GM12864 (cell line): ENCODE measurements at regions not wholly inside any gene's neighbourhood (a gene's known extent, or its start where the extent isn't known, plus 50 kb on each side); places are given as distances from the start of the nearest gene placed in this dataset.

Source experiments
- DNase-seq: peaks from one replicate; pipeline ENCODE4 v3.0.0-alpha.2; 2011; ENCODE audit warnings: low read depth
- H3K4me3 ChIP-seq: 2 replicates; pipeline ENCODE4 v1.5.1; 2011; ENCODE audit warnings: mild to moderate bottlenecking, low read depth, low read length, control low read depth
- TF ChIP-seq, protein P1 (sequence below): IDR thresholded peaks from 2 replicates; pipeline ENCODE4 v1.5.1; 2011; ENCODE audit warnings: low read depth, mild to moderate bottlenecking, moderate library complexity, low read length, control low read depth, inconsistent platforms; ENCODE audit errors: missing control alignments

DNA sequence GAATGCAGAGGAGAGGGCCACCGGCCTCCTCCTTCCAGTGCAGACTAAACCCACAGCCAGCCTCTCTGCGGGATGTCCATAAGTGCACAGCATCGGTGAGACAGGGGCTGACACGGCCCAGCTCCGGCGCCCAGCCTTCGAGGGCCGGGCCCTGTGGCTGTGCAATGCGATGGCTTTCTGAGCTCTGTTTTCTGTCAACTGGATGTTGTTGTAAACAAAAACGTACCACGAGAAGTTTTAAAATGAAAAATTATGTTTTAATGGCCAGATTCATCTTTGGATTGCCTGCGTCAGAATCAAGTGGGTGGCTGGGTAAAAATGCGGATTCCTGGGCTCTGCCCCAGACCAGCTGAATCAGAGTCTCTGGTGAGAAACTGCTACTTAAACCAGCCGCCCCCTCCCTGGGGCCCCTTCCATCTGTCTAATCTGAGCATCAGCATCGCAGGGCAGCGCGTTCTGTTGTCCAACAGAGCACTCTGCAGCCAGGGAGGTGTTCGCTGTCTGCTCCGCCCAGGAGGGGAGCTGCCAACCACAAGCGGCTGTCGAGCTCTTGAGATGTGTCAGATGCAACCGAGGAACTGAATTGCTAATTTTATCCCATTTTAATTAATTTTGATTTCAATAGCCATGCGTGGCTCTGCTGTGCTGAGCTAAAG, 133.4 kb downstream of the RFLNA start:
- no peak for DNase-seq
- no peak overlapping the region for H3K4me3 ChIP-seq
- TF ChIP-seq, protein P1, sequence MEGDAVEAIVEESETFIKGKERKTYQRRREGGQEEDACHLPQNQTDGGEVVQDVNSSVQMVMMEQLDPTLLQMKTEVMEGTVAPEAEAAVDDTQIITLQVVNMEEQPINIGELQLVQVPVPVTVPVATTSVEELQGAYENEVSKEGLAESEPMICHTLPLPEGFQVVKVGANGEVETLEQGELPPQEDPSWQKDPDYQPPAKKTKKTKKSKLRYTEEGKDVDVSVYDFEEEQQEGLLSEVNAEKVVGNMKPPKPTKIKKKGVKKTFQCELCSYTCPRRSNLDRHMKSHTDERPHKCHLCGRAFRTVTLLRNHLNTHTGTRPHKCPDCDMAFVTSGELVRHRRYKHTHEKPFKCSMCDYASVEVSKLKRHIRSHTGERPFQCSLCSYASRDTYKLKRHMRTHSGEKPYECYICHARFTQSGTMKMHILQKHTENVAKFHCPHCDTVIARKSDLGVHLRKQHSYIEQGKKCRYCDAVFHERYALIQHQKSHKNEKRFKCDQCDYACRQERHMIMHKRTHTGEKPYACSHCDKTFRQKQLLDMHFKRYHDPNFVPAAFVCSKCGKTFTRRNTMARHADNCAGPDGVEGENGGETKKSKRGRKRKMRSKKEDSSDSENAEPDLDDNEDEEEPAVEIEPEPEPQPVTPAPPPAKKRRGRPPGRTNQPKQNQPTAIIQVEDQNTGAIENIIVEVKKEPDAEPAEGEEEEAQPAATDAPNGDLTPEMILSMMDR: no peak

DNA sequence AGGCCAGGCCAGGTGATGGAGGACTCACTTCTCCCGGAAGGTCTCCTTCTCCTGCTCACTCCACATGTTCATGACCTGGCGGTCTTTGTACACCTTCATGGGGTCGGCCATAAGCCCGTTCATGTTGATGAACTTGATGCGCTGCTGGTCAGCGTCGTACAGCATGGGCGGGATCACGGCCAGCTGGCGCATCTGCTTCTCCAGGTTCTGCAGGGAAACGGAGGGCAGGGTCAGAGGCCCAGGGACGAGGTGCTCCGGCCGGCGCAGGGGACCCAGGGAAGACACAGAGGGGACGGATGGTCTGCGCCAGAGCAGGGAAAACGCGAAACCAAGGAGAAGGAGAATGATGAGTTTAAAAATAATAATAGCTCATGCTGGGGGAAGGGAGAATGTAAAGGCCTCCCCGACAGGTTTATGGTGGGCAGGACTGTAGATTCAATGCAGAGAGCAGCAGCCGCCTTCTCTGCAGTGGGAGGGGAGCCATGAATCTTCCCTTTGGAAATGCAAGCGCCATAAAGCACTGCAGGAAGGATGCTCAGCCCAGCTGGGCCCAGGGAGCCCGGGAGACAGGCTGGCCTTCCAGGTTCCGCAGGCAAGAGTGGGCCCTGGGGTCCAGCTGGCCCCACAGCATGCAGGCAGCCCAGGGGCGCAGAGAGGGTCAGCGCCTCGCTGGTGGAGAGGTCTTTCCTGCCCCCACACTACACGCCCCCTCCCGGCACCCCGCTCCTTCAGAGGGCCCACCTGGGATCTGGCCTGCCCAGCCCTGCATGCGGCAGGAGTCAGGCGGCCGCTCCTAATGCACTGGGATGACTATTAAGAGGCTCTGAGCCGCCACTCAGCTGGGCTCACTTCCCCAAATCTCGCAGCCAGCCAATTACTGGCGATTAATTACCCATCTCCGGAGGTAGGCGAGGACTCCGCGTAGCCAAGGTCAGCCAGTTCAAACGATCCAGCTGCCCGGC, 132.0 kb downstream of the RFLNA start:
- TF ChIP-seq, protein P1: no peak
- H3K4me3 ChIP-seq: no peak overlapping the region
- no peak for DNase-seq

DNA sequence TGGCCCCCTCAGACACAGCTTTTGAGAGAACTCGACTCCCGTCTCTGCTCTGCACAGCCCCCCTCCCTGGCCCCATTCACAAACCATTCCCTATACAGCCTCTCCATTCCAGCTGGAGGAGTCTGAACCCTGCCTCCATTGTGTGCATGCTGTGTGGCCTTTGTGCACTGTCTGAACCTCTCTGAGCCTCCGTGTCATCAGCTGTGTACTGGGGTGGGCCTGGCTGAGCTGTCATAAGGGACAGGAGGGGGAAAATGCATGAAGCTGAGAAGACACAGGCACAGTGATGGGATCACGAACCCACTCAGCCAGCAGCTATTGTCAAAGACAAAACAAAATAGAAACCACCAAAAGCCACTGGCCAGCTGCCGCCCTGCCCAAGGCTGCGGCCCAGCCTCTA, 130.8 kb downstream of the RFLNA start:
- TF ChIP-seq, protein P1: no peak
- no peak for DNase-seq
- no peak overlapping the region for H3K4me3 ChIP-seq

DNA sequence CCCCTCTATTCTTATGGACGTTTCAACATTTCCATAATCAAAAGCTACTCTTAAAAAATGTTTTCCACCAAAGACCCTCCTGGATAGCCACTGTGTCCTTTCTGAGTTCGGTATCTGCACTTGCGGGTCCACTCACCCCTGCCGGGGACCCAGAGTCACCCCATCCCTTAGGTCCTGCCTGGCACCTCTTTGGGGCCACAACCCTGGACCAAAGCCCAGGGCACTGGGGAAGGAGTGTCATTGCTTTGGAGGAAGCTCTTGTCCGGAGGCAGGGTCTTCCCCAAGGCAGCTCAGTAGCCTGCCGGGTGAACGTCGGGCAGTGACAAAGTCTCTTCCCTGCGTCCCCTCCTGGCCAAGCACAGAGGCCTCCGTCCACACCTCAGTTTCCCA, 129.6 kb downstream of the RFLNA start:
- TF ChIP-seq, protein P1: no peak
- no peak overlapping the region for H3K4me3 ChIP-seq
- DNase-seq: no peak

DNA sequence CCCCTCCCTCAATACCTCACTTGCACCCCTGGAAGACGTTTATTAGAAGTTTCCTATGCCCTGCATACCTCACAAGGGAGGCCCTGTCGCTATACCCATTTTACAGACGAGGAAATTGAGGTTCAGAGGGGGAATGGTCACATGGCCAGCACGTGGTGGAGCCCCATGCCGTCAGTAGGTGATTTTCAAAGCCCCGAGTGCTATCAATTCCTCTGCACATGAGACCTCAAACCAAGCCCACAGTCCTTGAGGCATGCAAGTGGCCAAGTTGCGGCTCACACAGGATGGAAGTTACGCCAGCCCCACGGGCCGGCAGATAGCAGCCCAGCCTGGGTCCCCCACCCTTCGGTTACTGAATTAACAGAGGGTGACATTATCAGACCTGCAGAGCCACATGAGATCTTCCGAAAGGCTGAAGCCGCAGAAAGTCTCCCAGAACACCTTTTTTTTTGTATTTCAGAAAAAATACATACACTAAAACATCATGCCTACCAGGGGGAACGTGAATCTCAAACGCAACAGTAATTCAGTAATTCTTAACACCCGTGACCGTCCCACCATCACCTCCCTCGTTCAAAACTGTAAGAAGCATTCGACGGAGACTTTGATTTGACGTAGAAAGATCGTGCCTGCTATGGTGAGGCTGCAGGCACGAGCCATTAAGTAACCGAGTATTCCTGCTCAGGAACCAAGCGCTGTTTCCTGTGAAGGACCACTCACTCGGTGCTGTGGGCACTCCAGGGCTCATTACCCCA, 129.0 kb downstream of the RFLNA start:
- no peak for DNase-seq
- TF ChIP-seq, protein P1: no peak
- no peak overlapping the region for H3K4me3 ChIP-seq

DNA sequence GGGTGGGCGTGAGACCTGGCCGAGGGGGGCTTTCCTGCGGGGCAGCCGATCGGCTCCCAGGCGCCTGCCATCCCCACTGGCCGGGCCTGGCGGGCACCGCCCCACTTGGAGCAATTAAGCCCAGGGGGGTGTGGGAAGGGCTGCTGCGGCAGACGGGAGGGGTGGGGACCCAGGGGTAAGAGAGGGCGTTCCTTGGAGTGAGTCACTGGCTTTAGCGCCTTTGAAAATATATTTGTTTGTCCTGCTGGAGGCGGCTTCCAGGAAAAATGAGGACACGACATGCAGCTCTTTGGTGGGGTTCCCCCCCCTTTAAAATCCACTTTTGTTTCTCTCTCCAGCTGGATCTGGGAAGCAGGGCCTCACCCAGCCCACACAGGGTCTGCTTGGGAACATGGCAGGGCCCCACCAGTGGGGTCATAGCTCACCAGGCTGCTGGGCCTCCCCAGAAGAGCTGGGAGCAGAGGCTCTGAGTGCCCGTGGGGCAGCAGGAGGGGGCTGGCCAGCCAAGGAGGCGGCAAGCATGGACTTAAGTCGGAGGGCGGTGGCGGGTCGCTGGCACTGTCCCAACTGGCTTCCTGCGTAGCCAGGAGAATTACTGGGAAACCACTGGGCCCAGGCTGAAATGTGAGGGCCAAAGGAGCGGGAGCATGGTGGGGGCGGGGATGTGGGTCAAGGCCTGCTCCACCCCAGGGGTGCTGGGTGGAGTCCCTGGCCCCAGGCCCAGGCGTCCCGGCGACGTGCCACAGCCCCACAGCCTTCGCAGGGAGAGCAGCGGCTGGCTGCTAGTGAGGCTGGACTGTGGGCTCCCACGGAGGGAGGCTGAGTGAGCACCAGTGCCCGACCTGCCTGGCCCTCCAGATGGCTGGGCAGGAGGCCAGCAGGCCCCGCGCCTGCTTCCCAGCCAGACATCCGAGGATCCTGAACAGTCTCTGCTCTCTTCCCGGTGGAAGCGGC, 128.0 kb downstream of the RFLNA start:
- no peak overlapping the region for H3K4me3 ChIP-seq
- DNase-seq: no peak

More for the DNA sequence above, 128.0 kb downstream of the RFLNA start:
- TF ChIP-seq, protein P1: no peak
